Activated T-helper 2 cell treated with anti-CD3 and anti-CD28 coated beads, Interferon-gamma antibody, Interleukin-2, Interleukin-4, amounts not matched to agents 10 μg/mL and 5 μg/mL and 100 μg/mL, durations not matched to agents 14 hours and 24 hours and 36 hours (primary cell): ENCODE measurements at regions not wholly inside any gene's neighbourhood (a gene's known extent, or its start where the extent isn't known, plus 50 kb on each side); places are given as distances from the start of the nearest gene placed in this dataset.

ENCODE experiments used
- DNase-seq: peaks from one replicate; pipeline ENCODE4 v3.0.0; 2021; ENCODE audit warnings: low spot score
- H3K27ac Mint-ChIP-seq: one replicate; pipeline ENCODE4 v1.8.0; 2021; ENCODE audit warnings: mixed read lengths
- H3K27me3 Mint-ChIP-seq: one replicate; pipeline ENCODE4 v1.8.0; 2021; ENCODE audit warnings: low read depth, mixed read lengths
- H3K36me3 Mint-ChIP-seq: one replicate; pipeline ENCODE4 v1.8.0; 2021; ENCODE audit warnings: low read depth, mixed read lengths
- H3K4me1 Mint-ChIP-seq: one replicate; pipeline ENCODE4 v1.8.0; 2021; ENCODE audit warnings: low read depth, mixed read lengths
- H3K4me3 Mint-ChIP-seq: one replicate; pipeline ENCODE4 v1.8.0; 2021; ENCODE audit warnings: low read depth, mild to moderate bottlenecking, moderate library complexity, mixed read lengths
- H3K9me3 Mint-ChIP-seq: one replicate; pipeline ENCODE4 v1.8.0; 2021; ENCODE audit warnings: mixed read lengths
- intact Hi-C: fragments of 100-400 bp; cut with micrococcal nuclease; formaldehyde crosslinking; loops from one replicate; pipeline ENCODE4 v1.15.1; 2023

DNA sequence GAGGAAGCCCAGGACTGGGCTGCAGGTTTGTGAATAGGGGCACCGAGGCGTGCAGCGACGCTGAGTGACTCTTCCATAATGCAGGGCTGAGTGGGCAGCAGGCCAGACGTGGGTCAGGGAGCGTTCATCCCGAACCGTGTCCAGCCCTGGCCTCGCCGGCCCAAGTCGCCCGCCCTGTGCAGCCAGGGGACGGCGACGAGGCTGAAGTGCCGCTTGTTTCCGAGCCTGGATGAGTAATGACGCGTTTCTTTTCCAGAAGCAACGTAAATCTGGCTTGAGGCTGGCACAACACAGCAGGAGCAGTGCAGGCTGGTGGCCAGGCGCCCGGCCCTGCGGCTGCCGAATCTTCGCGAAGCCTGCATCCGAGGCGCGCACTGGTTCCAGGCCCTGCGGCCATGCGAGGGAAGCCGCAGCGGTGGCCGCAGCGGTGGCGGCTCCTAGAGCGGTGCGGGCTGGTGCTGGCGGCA lies 74.0 kb upstream of the SEC61G start:
- Mint-ChIP-seq H3K27ac (no peak overlapping the region), H3K36me3 (no peaks in the 10 kb centered on the region), H3K4me3 (no peak overlapping the region), H3K9me3 (peaks cover 4% of the 10 kb centered on the region), H3K4me1 (no peaks in the 10 kb centered on the region), H3K27me3 (no peaks in the 10 kb centered on the region)
- no peak for DNase-seq
- intact Hi-C loops, result no loop called here

GRCh38 chr7:54837168-54837567 lies 78.2 kb upstream of the SEC61G start:
- intact Hi-C loops, result no loop called here
- Mint-ChIP-seq H3K36me3 (no peaks in the 10 kb centered on the region), H3K27me3 (no peaks in the 10 kb centered on the region), H3K4me1 (no peaks in the 10 kb centered on the region), H3K4me3 (no peak overlapping the region), H3K9me3 (no peaks in the 10 kb centered on the region), H3K27ac (no peak overlapping the region)
- DNase-seq, result no peak

GRCh38 chr7:54837761-54838160 lies 78.8 kb upstream of the SEC61G start:
- intact Hi-C loops, result no loop called here
- no peaks in the 10 kb centered on the region for H3K4me1 Mint-ChIP-seq
- no peak overlapping the region for H3K27ac Mint-ChIP-seq
- H3K36me3 Mint-ChIP-seq, result no peaks in the 10 kb centered on the region
- H3K9me3 Mint-ChIP-seq, result no peaks in the 10 kb centered on the region
- no peaks in the 10 kb centered on the region for H3K27me3 Mint-ChIP-seq
- no peak for DNase-seq
- no peak overlapping the region for H3K4me3 Mint-ChIP-seq

- Mint-ChIP-seq H3K36me3 (no peaks in the 10 kb centered on the region), H3K4me1 (no peaks in the 10 kb centered on the region), H3K9me3 (no peaks in the 10 kb centered on the region), H3K27ac (no peak overlapping the region), H3K4me3 (no peak overlapping the region), H3K27me3 (no peaks in the 10 kb centered on the region)
- intact Hi-C loops, result no loop called here
- DNase-seq, result no peak
Observed at GRCh38 chr7:54838175-54838910, 79.3 kb upstream of the SEC61G start.

- Mint-ChIP-seq H3K27ac (no peak overlapping the region), H3K27me3 (no peaks in the 10 kb centered on the region), H3K4me1 (no peaks in the 10 kb centered on the region), H3K4me3 (no peak overlapping the region), H3K9me3 (no peaks in the 10 kb centered on the region), H3K36me3 (no peaks in the 10 kb centered on the region)
- no peak for DNase-seq
- intact Hi-C loops, result loop anchor here (10.0 kb wide), 1 partner anchor 65 kb away; no protein-coding TSS in a partner anchor
Observed at GRCh38 chr7:54839575-54840213, 80.7 kb upstream of the SEC61G start.

DNA sequence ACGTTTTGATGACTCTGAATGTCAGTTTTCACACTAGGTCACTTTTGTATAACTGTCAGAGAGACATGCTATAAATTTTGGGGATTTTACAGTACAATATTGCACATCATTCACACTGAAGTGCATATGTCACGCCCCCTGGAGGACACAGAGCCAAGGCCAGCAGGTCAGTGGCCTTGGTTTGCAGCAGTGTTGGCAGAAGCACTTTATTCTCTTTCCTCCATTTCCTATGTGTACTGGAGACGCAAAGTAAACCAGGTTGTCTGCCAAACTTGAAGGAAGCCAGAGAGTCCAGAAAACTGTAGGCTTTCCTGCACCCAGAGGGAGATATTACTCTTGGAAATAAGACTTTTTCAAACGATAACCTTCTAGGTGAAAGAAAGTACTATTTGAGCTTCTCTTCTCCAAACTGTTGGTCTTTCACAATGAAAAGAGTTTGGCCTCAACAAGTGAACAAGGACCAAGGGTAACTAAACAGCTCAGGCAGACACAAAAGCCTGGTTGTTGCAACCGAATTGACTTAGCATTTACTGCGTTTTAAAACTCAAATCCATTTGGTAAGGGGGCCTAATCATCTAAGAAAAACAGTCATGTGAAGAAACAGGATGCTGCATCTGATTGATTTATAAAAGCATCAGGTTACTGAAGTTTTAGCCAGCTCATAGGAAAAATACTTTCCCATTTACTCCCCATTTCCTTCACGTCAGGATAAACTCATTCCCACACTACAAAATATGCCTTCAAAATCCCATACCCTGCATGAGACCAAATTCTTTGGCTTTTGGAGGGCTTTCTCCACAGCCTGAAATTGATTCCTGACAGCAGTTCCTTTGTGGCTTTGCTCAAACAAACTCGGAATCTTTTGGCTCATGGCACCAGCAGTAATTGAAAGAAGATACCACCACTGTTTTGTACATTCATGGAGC lies 83.0 kb upstream of the SEC61G start:
- no peak for DNase-seq
- H3K27ac Mint-ChIP-seq, result no peak overlapping the region
- no peaks in the 10 kb centered on the region for H3K9me3 Mint-ChIP-seq
- H3K4me1 Mint-ChIP-seq, result no peaks in the 10 kb centered on the region
- no peak overlapping the region for H3K4me3 Mint-ChIP-seq
- H3K27me3 Mint-ChIP-seq, result no peaks in the 10 kb centered on the region
- intact Hi-C loops, result loop anchor here (10.0 kb wide), 1 partner anchor 67 kb away; no protein-coding TSS in a partner anchor
- no peaks in the 10 kb centered on the region for H3K36me3 Mint-ChIP-seq

GRCh38 chr7:54843841-54844355 lies 84.9 kb upstream of the SEC61G start:
- Mint-ChIP-seq H3K36me3 (no peaks in the 10 kb centered on the region), H3K4me1 (no peaks in the 10 kb centered on the region), H3K27me3 (no peaks in the 10 kb centered on the region), H3K27ac (no peak overlapping the region), H3K4me3 (no peak overlapping the region), H3K9me3 (no peaks in the 10 kb centered on the region)
- intact Hi-C loops, result loop anchor here (10.0 kb wide), 1 partner anchor 69 kb away; no protein-coding TSS in a partner anchor
- DNase-seq, result no peak

- H3K4me3 Mint-ChIP-seq, result no peak overlapping the region
- H3K4me1 Mint-ChIP-seq, result no peaks in the 10 kb centered on the region
- no peak for DNase-seq
- H3K36me3 Mint-ChIP-seq, result no peaks in the 10 kb centered on the region
- H3K27me3 Mint-ChIP-seq, result no peaks in the 10 kb centered on the region
- no peak overlapping the region for H3K27ac Mint-ChIP-seq
- no peaks in the 10 kb centered on the region for H3K9me3 Mint-ChIP-seq
- intact Hi-C loops, result loop anchor here (10.0 kb wide), 1 partner anchor 71 kb away; no protein-coding TSS in a partner anchor
Observed at GRCh38 chr7:54846273-54846672, 87.3 kb upstream of the SEC61G start.

- intact Hi-C loops, result loop anchor here (10.0 kb wide), 1 partner anchor 73 kb away; no protein-coding TSS in a partner anchor
- no peaks in the 10 kb centered on the region for H3K4me1 Mint-ChIP-seq
Observed at GRCh38 chr7:54847921-54848320, 88.9 kb upstream of the SEC61G start.

GRCh38 chr7:54856856-54857255 lies 97.8 kb upstream of the SEC61G start:
- no peak for DNase-seq
- Mint-ChIP-seq H3K27ac (no peak overlapping the region), H3K4me3 (no peak overlapping the region), H3K27me3 (no peaks in the 10 kb centered on the region), H3K36me3 (no peaks in the 10 kb centered on the region), H3K9me3 (peaks cover 8% of the 10 kb centered on the region), H3K4me1 (no peaks in the 10 kb centered on the region)
- intact Hi-C loops, result no loop called here

More at GRCh38 chr7:54847921-54848320, 88.9 kb upstream of the SEC61G start:
- Mint-ChIP-seq H3K27ac (no peak overlapping the region), H3K9me3 (peaks cover 4% of the 10 kb centered on the region), H3K4me3 (no peak overlapping the region), H3K36me3 (no peaks in the 10 kb centered on the region), H3K27me3 (no peaks in the 10 kb centered on the region)
- DNase-seq, result no peak

DNA sequence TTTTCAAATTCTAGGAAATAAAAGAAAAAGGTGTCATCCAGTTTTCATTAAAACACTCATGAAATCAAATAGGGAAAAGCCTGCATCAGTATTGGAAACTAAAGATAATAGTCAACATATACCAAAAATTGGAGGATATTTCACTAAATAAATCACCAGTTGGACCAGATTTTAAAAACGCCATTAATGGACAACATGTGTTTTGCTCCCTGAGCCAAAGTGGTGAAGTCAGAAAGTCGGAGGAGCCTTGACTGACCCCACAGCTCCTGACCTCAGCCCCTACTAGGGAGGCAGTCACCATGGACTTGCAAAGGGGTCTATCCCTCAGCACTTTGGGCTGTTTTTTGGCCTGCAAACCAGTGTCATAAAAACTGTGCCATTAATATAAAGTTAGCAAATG lies 98.3 kb upstream of the SEC61G start:
- Mint-ChIP-seq H3K4me1 (no peaks in the 10 kb centered on the region), H3K9me3 (peaks cover 8% of the 10 kb centered on the region), H3K4me3 (no peak overlapping the region), H3K27me3 (no peaks in the 10 kb centered on the region), H3K36me3 (no peaks in the 10 kb centered on the region), H3K27ac (no peak overlapping the region)
- no peak for DNase-seq
- intact Hi-C loops, result no loop called here

DNA sequence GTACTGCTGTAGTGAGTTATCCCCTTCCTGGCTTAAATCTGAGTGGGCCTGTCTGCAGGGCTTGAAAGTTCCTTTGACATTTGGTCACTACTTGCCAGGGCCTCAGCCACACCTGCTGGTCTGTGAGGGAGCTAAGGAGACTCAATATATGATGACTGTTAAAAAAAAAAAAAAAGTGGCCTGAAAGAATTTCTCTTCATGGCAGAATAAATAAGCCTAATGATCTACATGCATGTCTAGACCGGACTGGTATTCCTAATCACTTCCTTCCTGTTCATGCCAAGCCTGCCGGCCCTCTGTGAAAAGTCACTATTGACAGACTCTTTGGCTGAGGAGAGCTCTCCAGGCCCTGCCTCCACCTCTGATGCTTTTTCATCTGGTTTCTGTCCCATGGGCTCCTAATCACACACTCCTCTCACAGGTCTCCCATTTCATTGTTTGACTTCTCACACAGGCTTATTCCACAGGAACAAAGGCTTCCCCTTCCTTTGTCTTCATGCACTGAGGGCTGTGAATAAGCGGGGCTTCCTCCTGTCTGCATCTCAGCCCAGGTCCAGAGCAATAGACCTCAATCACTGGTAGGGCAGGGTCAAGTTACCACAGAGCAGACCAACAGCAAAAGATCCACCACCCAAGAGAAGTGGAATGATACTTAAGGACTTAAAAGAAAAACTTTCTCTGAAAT lies 99.1 kb upstream of the SEC61G start:
- intact Hi-C loops, result no loop called here
- no peaks in the 10 kb centered on the region for H3K36me3 Mint-ChIP-seq
- H3K4me1 Mint-ChIP-seq, result no peaks in the 10 kb centered on the region
- peaks cover 2% of the 10 kb centered on the region for H3K27me3 Mint-ChIP-seq
- H3K9me3 Mint-ChIP-seq, result peaks cover 4% of the 10 kb centered on the region
- H3K4me3 Mint-ChIP-seq, result no peak overlapping the region
- no peak for DNase-seq
- H3K27ac Mint-ChIP-seq, result no peak overlapping the region
